ENCODE measurements at regions not wholly inside any gene's neighbourhood (a gene's known extent, or its start where the extent isn't known, plus 50 kb on each side); places are given as distances from the start of the nearest gene placed in this dataset.
A peak's percentile ranks its signal among the peaks of the same experiment; 100 is the strongest.

DNA sequence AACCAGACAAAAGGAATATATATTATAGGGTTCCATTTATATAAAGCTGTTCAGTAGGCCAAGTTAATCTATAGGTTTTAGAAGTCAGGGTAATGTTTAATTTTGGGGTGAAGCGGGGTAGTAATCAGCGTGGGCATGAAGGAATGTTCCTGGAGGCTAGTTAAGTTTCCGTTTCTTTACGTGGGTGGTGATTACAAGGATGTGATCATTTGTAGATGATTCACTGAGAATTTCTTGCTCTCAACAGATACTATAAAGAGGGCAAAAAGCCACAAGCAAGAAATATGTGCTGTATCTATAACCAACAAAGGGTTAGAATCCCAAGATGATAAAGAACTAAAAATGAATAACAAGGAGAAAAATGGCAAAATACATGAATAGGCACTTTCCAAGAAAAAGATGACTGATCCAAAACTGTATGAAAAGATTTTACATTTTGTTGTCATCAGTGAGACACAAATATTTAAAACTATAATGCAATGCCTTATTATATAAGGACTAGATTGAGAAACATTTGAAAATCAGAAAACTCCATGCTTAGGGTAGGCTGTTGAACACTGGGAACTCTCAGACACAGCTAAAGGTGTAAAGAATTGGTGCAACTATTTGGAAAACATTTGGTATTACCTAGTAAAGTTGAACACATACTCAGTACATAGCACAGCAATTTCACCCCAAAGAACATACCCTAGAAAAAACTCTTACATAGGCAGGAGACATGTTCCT lies 224.3 kb upstream of the S1PR3 start:
- Histone ChIP-seq H3K27ac (ENCODE audit: poor library complexity, severe bottlenecking) (peak overlapping the region; percentile 80), H3K4me1 (ENCODE audit: insufficient read depth, poor library complexity, severe bottlenecking) (peaks cover 33% of the 10 kb centered on the region)
- TF ChIP-seq, protein P1, sequence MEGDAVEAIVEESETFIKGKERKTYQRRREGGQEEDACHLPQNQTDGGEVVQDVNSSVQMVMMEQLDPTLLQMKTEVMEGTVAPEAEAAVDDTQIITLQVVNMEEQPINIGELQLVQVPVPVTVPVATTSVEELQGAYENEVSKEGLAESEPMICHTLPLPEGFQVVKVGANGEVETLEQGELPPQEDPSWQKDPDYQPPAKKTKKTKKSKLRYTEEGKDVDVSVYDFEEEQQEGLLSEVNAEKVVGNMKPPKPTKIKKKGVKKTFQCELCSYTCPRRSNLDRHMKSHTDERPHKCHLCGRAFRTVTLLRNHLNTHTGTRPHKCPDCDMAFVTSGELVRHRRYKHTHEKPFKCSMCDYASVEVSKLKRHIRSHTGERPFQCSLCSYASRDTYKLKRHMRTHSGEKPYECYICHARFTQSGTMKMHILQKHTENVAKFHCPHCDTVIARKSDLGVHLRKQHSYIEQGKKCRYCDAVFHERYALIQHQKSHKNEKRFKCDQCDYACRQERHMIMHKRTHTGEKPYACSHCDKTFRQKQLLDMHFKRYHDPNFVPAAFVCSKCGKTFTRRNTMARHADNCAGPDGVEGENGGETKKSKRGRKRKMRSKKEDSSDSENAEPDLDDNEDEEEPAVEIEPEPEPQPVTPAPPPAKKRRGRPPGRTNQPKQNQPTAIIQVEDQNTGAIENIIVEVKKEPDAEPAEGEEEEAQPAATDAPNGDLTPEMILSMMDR (IDR thresholded peaks at IDR 0.05; ENCODE audit: poor library complexity, severe bottlenecking): no peak

GRCh38 chr9:88767504-88767790 lies 223.8 kb upstream of the S1PR3 start:
- no peak for DNase-seq (ENCODE audit: low spot score)
- TF ChIP-seq, protein P1 (IDR thresholded peaks at IDR 0.05; ENCODE audit: poor library complexity, severe bottlenecking): no peak

More for the DNA sequence above, 224.3 kb upstream of the S1PR3 start:
- ATAC-seq (ENCODE audit: low read depth): peak; percentile 94
- H3K4me3 ChIP-seq (ENCODE audit: severe bottlenecking): no peak overlapping the region
- DNase-seq (ENCODE audit: low spot score): no peak
- H3K36me3 ChIP-seq (ENCODE audit: low read depth): no peaks in the 10 kb centered on the region
- no peaks in the 10 kb centered on the region for H3K27me3 ChIP-seq (ENCODE audit: insufficient read depth, poor library complexity, severe bottlenecking)
- H3K9me3 ChIP-seq (ENCODE audit: severe bottlenecking): no peaks in the 10 kb centered on the region

GRCh38 chr9:88772575-88772974 lies 218.7 kb upstream of the S1PR3 start:
- Histone ChIP-seq H3K27me3 (ENCODE audit: insufficient read depth, poor library complexity, severe bottlenecking) (no peaks in the 10 kb centered on the region), H3K9me3 (ENCODE audit: severe bottlenecking) (no peaks in the 10 kb centered on the region), H3K4me3 (ENCODE audit: severe bottlenecking) (no peak overlapping the region), H3K27ac (ENCODE audit: poor library complexity, severe bottlenecking) (no peak overlapping the region), H3K4me1 (ENCODE audit: insufficient read depth, poor library complexity, severe bottlenecking) (peaks cover 54% of the 10 kb centered on the region), H3K36me3 (ENCODE audit: low read depth) (no peaks in the 10 kb centered on the region)
- no peak for DNase-seq (ENCODE audit: low spot score)
- ATAC-seq (ENCODE audit: low read depth): no peak
- TF ChIP-seq, protein P1 (IDR thresholded peaks at IDR 0.05; ENCODE audit: poor library complexity, severe bottlenecking): no peak

More at GRCh38 chr9:88767504-88767790, 223.8 kb upstream of the S1PR3 start:
- no peak overlapping the region for H3K4me3 ChIP-seq (ENCODE audit: severe bottlenecking)
- no peaks in the 10 kb centered on the region for H3K36me3 ChIP-seq (ENCODE audit: low read depth)
- H3K27me3 ChIP-seq (ENCODE audit: insufficient read depth, poor library complexity, severe bottlenecking): no peaks in the 10 kb centered on the region
- peaks cover 33% of the 10 kb centered on the region for H3K4me1 ChIP-seq (ENCODE audit: insufficient read depth, poor library complexity, severe bottlenecking)
- H3K27ac ChIP-seq (ENCODE audit: poor library complexity, severe bottlenecking): peak overlapping the region; percentile 80
- ATAC-seq (ENCODE audit: low read depth): peak; percentile 34; the same call in 1 of the 3 replicates
- no peaks in the 10 kb centered on the region for H3K9me3 ChIP-seq (ENCODE audit: severe bottlenecking)

DNA sequence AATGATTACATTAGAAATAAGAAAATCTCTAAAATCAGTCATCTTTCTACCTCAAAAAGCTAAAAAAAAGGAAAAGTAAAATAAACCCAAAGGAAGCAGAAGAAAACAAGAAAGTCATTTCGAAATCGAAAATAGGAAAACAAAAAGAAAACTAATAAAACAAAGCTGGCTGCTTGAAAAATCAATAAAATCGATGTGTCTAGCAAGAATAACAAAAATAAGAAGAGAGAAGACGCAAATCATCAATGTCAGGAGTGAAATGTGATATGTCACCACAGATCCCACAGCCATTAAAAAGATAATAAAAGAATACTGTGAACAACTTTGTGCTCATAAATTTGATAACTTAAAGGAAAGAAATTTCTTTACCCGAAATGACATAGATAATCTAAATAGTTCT lies 218.1 kb upstream of the S1PR3 start:
- no peak for DNase-seq (ENCODE audit: low spot score)
- Histone ChIP-seq H3K9me3 (ENCODE audit: severe bottlenecking) (no peaks in the 10 kb centered on the region), H3K4me1 (ENCODE audit: insufficient read depth, poor library complexity, severe bottlenecking) (peaks cover 57% of the 10 kb centered on the region), H3K4me3 (ENCODE audit: severe bottlenecking) (no peak overlapping the region), H3K36me3 (ENCODE audit: low read depth) (no peaks in the 10 kb centered on the region), H3K27ac (ENCODE audit: poor library complexity, severe bottlenecking) (no peak overlapping the region), H3K27me3 (ENCODE audit: insufficient read depth, poor library complexity, severe bottlenecking) (no peaks in the 10 kb centered on the region)
- ATAC-seq (ENCODE audit: low read depth): no peak
- TF ChIP-seq, protein P1 (IDR thresholded peaks at IDR 0.05; ENCODE audit: poor library complexity, severe bottlenecking): no peak

DNA sequence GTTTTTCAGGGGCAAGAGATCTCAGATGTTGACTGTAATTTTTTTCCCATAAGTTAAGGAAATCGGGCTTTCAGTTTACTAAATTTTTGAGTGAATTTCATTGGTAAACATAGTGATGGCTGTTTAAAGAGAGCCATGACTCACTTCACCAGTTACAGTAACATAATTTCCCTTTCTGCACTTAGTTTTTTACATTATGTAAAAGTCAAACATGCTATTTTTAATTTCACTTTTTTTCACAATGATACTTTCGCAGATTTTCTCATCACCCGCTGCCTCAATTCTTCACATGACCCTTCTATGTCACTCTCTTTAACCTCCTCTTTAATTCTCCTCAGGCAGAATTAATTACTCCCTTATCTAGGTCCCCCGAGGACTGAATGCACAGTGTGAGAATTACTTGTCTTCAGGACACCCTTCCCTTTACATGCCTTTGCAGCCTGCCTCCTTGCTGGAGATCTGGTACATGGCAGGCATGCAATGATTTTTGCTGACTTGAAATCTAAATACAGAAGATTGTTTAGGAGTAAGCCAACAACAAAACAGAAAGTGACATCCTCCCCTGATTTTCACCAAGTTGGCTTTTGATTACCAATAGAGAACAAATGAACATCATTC lies 217.5 kb upstream of the S1PR3 start:
- Histone ChIP-seq H3K4me3 (ENCODE audit: severe bottlenecking) (no peak overlapping the region), H3K4me1 (ENCODE audit: insufficient read depth, poor library complexity, severe bottlenecking) (peaks cover 57% of the 10 kb centered on the region), H3K27me3 (ENCODE audit: insufficient read depth, poor library complexity, severe bottlenecking) (no peaks in the 10 kb centered on the region), H3K36me3 (ENCODE audit: low read depth) (no peaks in the 10 kb centered on the region), H3K9me3 (ENCODE audit: severe bottlenecking) (no peaks in the 10 kb centered on the region), H3K27ac (ENCODE audit: poor library complexity, severe bottlenecking) (peak overlapping the region; percentile 88)
- TF ChIP-seq, protein P1 (IDR thresholded peaks at IDR 0.05; ENCODE audit: poor library complexity, severe bottlenecking): no peak
- ATAC-seq (ENCODE audit: low read depth) (no peak), DNase-seq (ENCODE audit: low spot score) (no peak)

Data from RWPE2 (cell line).